CD4-positive, CD25-positive, alpha-beta regulatory T cell (primary cell): ENCODE measurements at regions not wholly inside any gene's neighbourhood (a gene's known extent, or its start where the extent isn't known, plus 50 kb on each side); places are given as distances from the start of the nearest gene placed in this dataset.

Experiments
- ATAC-seq, 2 donors: fragments of 150-1000 bp; cut with Tn5 transposase; one replicate each; pipeline ENCODE4 v1.10.0; 2021; ENCODE audit warnings: low read depth in 2 of 2, moderate number of reproducible peaks in 2 of 2, moderate library complexity in 1 of 2
- DNase-seq, 3 donors: peaks; one replicate each; pipeline versions ENCODE4 v3.0.0 to v3.0.0-alpha.2; 2012 to 2022; ENCODE audit warnings: mixed read lengths in 1 of 3
- H3K27ac ChIP-seq: one replicate; pipeline ENCODE4 v1.7.0; 2013; ENCODE audit warnings: mild to moderate bottlenecking, low read length; ENCODE audit not compliant: insufficient read depth, poor library complexity, severe bottlenecking
- H3K27me3 ChIP-seq: one replicate; pipeline ENCODE4 v1.7.0; 2013; ENCODE audit warnings: low read length; ENCODE audit not compliant: control insufficient read depth, insufficient read depth
- H3K36me3 ChIP-seq: one replicate; pipeline ENCODE4 v1.7.0; 2013; ENCODE audit warnings: mild to moderate bottlenecking, low read length, moderate library complexity; ENCODE audit not compliant: control insufficient read depth, insufficient read depth
- H3K4me1 ChIP-seq: 2 replicates; pipeline ENCODE4 v1.7.0; 2013; ENCODE audit warnings: mild to moderate bottlenecking, low read length; ENCODE audit not compliant: insufficient read depth, control insufficient read depth, poor library complexity, severe bottlenecking
- H3K4me3 ChIP-seq: one replicate; pipeline ENCODE4 v1.7.0; 2013; ENCODE audit warnings: low read depth, mild to moderate bottlenecking, low read length, moderate library complexity
- H3K9me3 ChIP-seq, 2 experiments: 1 replicate in 1 of 2; 2 replicates in 1 of 2; pipeline ENCODE4 v1.7.0; 2013; ENCODE audit warnings: low read length in 2 of 2, mild to moderate bottlenecking in 1 of 2, moderate library complexity in 1 of 2; ENCODE audit not compliant: control insufficient read depth in 2 of 2
- H3K27ac Mint-ChIP-seq, 3 donors: one replicate each; pipeline ENCODE4 v1.8.0; 2020 to 2022; ENCODE audit warnings: mild to moderate bottlenecking in 3 of 3, mixed read lengths in 3 of 3, moderate library complexity in 2 of 3
- H3K27me3 Mint-ChIP-seq: one replicate; pipeline ENCODE4 v1.8.0; 2022; ENCODE audit warnings: mild to moderate bottlenecking, mixed read lengths
- H3K36me3 Mint-ChIP-seq: one replicate; pipeline ENCODE4 v1.8.0; 2020; ENCODE audit warnings: mixed read lengths
- H3K4me1 Mint-ChIP-seq, 4 donors: one replicate each; pipeline ENCODE4 v1.8.0; 2020 to 2022; ENCODE audit warnings: mixed read lengths in 4 of 4, mild to moderate bottlenecking in 1 of 4
- H3K4me3 Mint-ChIP-seq, 4 donors: one replicate each; pipeline ENCODE4 v1.8.0; 2020 to 2022; ENCODE audit warnings: mild to moderate bottlenecking in 4 of 4, mixed read lengths in 4 of 4, moderate library complexity in 3 of 4
- H3K9me3 Mint-ChIP-seq, 7 donors: one replicate each; pipeline ENCODE4 v1.8.0; 2020 to 2022; ENCODE audit warnings: mixed read lengths in 7 of 7, mild to moderate bottlenecking in 3 of 7, moderate library complexity in 2 of 7

DNA sequence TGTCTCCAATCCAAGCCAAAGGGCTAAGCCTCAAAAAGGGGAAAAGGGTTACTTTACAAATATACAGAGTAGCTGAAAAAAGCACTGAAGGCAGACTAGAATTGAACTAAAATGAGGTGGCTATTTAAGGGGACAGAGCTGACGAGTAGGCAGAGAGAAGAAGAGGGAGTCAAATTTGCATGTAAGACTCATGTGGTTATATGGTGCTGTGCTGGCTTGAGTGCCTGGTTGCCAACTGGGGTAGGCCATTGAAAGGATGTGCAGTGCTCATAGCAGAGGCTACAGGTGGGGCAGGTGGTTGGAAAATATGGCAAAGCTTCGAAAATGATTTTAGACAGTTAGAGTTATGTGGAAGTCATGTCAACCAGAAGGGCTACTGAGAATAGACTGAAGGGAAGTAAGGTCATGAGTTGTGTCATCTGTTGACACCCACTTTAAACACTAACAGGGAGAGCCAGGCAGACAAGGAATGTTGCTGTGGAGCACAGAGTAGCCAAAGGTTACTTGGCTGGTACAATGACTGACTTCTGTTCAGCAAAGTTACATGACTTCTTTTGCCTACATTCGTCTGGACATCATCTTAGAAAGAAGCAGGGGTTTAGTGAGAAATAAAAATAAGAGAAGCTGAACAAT is 1210.4 kb downstream of the ADGRL3 start:
- Histone ChIP-seq H3K4me3 (no peak overlapping the region), H3K27me3 (no peaks in the 10 kb centered on the region), H3K27ac (no peak overlapping the region), H3K36me3 (no peaks in the 10 kb centered on the region), H3K4me1 (no peaks in the 10 kb centered on the region), H3K9me3 (peaks cover 0 to 5% of the 10 kb centered on the region in 2 experiments)
- ATAC-seq, result no peak
- peaks cover 0 to 13% (median 10%) of the 10 kb centered on the region in 7 donors for H3K9me3 Mint-ChIP-seq
- H3K27me3 Mint-ChIP-seq, result no peaks in the 10 kb centered on the region
- peak overlapping the region in 1 of 3 donors; percentile 81 for H3K27ac Mint-ChIP-seq
- no peak for DNase-seq
- H3K36me3 Mint-ChIP-seq, result no peaks in the 10 kb centered on the region
- H3K4me3 Mint-ChIP-seq, result no peak overlapping the region
- H3K4me1 Mint-ChIP-seq, result peaks cover 0 to 2% (median 0%) of the 10 kb centered on the region in 4 donors

DNA sequence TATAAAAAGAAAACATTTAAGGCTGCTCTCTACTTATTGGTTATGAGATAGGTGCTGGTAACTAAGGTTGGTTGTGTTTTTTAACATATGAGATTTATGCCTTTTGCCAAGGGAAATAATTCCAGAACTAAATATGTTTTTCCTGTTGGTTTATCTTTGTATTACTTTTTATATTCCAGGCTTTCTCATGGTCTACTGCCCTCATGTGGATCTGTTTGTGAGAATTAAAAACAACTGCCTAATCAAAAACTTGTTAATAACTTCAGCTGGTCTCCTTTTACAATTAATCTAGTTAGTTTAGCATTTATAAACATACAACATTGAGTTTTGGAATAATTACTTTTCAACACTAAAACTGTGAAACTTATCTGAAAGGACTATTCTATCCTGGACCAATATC is 1208.3 kb downstream of the ADGRL3 start:
- no peak for ATAC-seq
- Mint-ChIP-seq H3K27ac (no peak overlapping the region), H3K27me3 (no peaks in the 10 kb centered on the region)

GRCh38 chr4:62407534-62407933 is 1207.4 kb downstream of the ADGRL3 start:
- ATAC-seq (no peak), DNase-seq (no peak)
- H3K4me3 Mint-ChIP-seq, result no peak overlapping the region
- peaks cover 0 to 21% (median 10%) of the 10 kb centered on the region in 7 donors for H3K9me3 Mint-ChIP-seq
- no peak overlapping the region for H3K27ac ChIP-seq
- H3K36me3 Mint-ChIP-seq, result no peaks in the 10 kb centered on the region
- no peaks in the 10 kb centered on the region for H3K4me1 ChIP-seq
- no peaks in the 10 kb centered on the region for H3K36me3 ChIP-seq
- H3K4me1 Mint-ChIP-seq, result peaks cover 0 to 2% (median 0%) of the 10 kb centered on the region in 4 donors
- H3K9me3 ChIP-seq, result peaks cover 0 to 5% of the 10 kb centered on the region in 2 experiments
- no peak overlapping the region for H3K4me3 ChIP-seq
- no peaks in the 10 kb centered on the region for H3K27me3 ChIP-seq
- no peak overlapping the region for H3K27ac Mint-ChIP-seq
- H3K27me3 Mint-ChIP-seq, result no peaks in the 10 kb centered on the region

More for the DNA sequence above, 1208.3 kb downstream of the ADGRL3 start:
- Histone ChIP-seq H3K36me3 (no peaks in the 10 kb centered on the region), H3K9me3 (peaks cover 0 to 5% of the 10 kb centered on the region in 2 experiments), H3K4me1 (no peaks in the 10 kb centered on the region), H3K4me3 (no peak overlapping the region), H3K27me3 (no peaks in the 10 kb centered on the region), H3K27ac (no peak overlapping the region)
- Mint-ChIP-seq H3K9me3 (peaks cover 0 to 17% (median 10%) of the 10 kb centered on the region in 7 donors), H3K36me3 (no peaks in the 10 kb centered on the region), H3K4me3 (no peak overlapping the region), H3K4me1 (peaks cover 0 to 2% (median 0%) of the 10 kb centered on the region in 4 donors)
- DNase-seq, result no peak

DNA sequence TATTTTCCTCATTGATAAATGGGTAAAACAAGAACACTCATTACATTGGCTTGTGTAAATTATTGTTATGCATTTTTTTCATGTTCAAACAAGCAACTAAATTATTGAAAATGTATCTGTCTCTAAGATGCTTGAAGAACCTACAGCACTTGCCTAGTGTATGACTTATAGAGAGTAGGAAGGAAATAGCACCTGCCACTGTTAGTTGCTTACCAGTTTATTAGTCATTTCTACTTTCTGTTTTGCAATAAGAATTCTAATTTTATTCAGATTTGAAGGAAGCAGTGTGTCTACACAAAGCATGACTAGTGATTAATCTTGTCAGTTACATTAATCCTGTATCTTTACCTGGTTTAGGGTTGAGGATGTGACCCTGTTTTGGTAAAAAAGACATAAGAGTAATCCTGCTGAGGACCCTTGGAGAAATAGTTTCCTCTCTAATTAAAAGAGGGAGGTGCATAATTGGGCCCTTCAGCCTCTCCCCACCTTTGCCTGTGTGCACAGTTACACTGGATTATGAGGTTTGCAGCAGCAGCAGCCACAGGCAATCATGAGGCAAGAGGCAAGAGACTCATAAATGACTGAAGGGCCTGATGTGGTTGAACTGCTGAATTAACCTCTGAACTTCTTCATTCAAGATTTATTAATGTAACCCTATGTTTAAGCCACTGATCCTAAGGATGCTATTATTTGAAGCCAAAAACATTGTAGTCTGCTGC is 1202.1 kb downstream of the ADGRL3 start:
- H3K4me3 Mint-ChIP-seq, result no peak overlapping the region
- Histone ChIP-seq H3K36me3 (no peaks in the 10 kb centered on the region), H3K27me3 (no peaks in the 10 kb centered on the region), H3K4me1 (no peaks in the 10 kb centered on the region), H3K9me3 (peaks cover 0 to under 1% of the 10 kb centered on the region in 2 experiments), H3K4me3 (no peak overlapping the region), H3K27ac (no peak overlapping the region)
- H3K9me3 Mint-ChIP-seq, result peaks cover 4 to 27% (median 7%) of the 10 kb centered on the region in 7 donors
- no peaks in the 10 kb centered on the region for H3K4me1 Mint-ChIP-seq
- ATAC-seq, result no peak
- no peak overlapping the region for H3K27ac Mint-ChIP-seq
- H3K36me3 Mint-ChIP-seq, result no peaks in the 10 kb centered on the region
- no peak for DNase-seq
- H3K27me3 Mint-ChIP-seq, result no peaks in the 10 kb centered on the region

DNA sequence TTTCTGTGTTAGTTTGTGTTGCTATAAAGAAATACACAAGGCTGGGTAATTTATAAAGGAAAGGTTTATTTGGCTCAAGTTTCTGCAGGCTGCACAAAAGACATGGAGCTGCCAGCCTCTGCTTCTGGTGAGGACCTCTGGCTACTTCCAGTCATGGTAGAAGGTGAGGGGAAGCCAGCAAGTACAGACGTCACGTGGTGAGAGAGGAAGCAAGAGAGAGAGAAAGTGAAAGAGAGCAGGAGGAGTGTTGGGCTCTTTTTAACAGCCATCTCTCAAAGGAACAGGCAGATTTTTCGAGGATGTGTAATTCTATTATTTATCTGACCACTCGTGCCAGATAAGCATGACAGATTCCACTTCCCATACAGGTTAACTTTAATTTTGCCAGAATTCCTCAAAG is 1199.1 kb downstream of the ADGRL3 start:
- no peaks in the 10 kb centered on the region for H3K36me3 ChIP-seq
- no peak for ATAC-seq
- no peaks in the 10 kb centered on the region for H3K36me3 Mint-ChIP-seq
- no peaks in the 10 kb centered on the region for H3K27me3 ChIP-seq
- H3K4me3 Mint-ChIP-seq, result no peak overlapping the region
- H3K9me3 Mint-ChIP-seq, result peaks cover 4 to 21% (median 5%) of the 10 kb centered on the region in 7 donors
- H3K27ac ChIP-seq, result no peak overlapping the region
- H3K4me1 Mint-ChIP-seq, result no peaks in the 10 kb centered on the region
- H3K4me1 ChIP-seq, result no peaks in the 10 kb centered on the region
- H3K4me3 ChIP-seq, result no peak overlapping the region
- H3K27me3 Mint-ChIP-seq, result no peaks in the 10 kb centered on the region
- no peak overlapping the region for H3K27ac Mint-ChIP-seq
- no peak for DNase-seq
- no peaks in the 10 kb centered on the region for H3K9me3 ChIP-seq

DNA sequence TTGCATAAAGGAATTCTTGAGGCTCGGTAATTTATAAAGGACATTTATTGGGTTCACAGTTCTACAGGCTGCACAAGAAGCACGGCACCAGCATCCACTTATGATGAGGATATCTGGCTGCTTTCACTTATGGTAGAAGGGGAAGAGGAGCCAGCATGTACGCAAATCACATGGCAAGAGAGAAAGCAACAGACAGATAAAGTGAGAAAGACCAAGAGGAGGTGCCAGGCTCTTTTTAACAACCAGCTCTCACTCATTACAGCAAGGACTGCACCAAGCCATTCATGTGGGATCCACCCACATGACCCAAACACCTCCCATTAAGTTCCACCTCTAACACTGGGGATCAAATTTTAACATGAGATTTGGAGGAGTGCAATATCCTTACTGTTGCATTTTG is 1198.2 kb downstream of the ADGRL3 start:
- no peaks in the 10 kb centered on the region for H3K4me1 Mint-ChIP-seq
- no peaks in the 10 kb centered on the region for H3K27me3 Mint-ChIP-seq
- no peak overlapping the region for H3K4me3 Mint-ChIP-seq
- Histone ChIP-seq H3K9me3 (no peaks in the 10 kb centered on the region), H3K27ac (no peak overlapping the region), H3K4me1 (no peaks in the 10 kb centered on the region), H3K27me3 (no peaks in the 10 kb centered on the region), H3K36me3 (no peaks in the 10 kb centered on the region), H3K4me3 (no peak overlapping the region)
- H3K27ac Mint-ChIP-seq, result no peak overlapping the region
- peaks cover 4 to 25% (median 5%) of the 10 kb centered on the region in 7 donors for H3K9me3 Mint-ChIP-seq
- ATAC-seq, result no peak
- H3K36me3 Mint-ChIP-seq, result no peaks in the 10 kb centered on the region
- no peak for DNase-seq

DNA sequence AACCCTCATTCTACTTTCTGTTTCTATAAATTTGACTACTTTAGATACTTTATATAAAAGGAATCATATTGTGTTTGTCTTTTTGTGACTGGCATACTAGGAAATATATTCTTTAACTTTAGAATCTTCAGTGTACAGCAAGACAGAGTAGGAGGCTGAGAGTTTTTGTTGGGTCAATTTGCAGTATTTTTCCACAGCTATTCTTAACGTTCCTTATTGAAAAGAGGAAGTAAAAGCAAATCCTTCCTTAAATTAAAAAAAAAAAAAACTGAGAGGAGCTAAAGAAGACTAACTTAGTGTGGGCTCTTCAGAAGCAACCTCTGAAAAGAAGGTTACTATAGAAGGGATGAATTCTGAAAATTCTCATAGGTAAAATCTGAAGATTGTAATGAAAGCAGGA is 1194.6 kb downstream of the ADGRL3 start:
- Histone ChIP-seq H3K36me3 (no peaks in the 10 kb centered on the region), H3K9me3 (no peaks in the 10 kb centered on the region), H3K27ac (no peak overlapping the region), H3K4me1 (no peaks in the 10 kb centered on the region), H3K27me3 (no peaks in the 10 kb centered on the region), H3K4me3 (no peak overlapping the region)
- Mint-ChIP-seq H3K27me3 (no peaks in the 10 kb centered on the region), H3K4me1 (no peaks in the 10 kb centered on the region), H3K27ac (no peak overlapping the region), H3K4me3 (no peak overlapping the region), H3K9me3 (peaks cover 4 to 17% (median 5%) of the 10 kb centered on the region in 7 donors), H3K36me3 (no peaks in the 10 kb centered on the region)
- DNase-seq, result no peak
- no peak for ATAC-seq

DNA sequence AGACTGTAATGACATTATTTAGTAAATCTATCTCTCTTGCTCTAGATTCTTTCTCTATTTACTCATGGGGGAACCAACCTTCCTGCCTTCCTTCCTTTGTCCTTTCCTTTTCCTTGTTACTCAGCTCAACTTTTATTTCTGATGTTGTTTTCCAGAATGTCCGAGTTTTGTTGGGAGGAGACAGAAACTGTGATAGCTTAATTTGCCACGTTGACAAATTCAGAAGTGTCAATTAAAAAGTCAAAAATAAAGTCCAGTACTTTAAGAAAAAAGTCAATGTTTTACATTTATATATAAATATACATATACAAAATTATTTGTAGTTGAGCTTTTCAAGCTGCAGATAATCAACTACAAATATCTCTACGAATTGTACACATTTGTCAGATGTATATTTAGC is 1187.7 kb downstream of the ADGRL3 start:
- no peaks in the 10 kb centered on the region for H3K9me3 ChIP-seq
- no peaks in the 10 kb centered on the region for H3K36me3 ChIP-seq
- Mint-ChIP-seq H3K27ac (no peak overlapping the region), H3K4me1 (no peaks in the 10 kb centered on the region), H3K27me3 (no peaks in the 10 kb centered on the region), H3K4me3 (no peak overlapping the region), H3K9me3 (peaks cover 0 to 11% (median 4%) of the 10 kb centered on the region in 7 donors), H3K36me3 (no peaks in the 10 kb centered on the region)
- DNase-seq (no peak), ATAC-seq (no peak)
- no peak overlapping the region for H3K4me3 ChIP-seq
- H3K27me3 ChIP-seq, result no peaks in the 10 kb centered on the region
- H3K4me1 ChIP-seq, result no peaks in the 10 kb centered on the region
- no peak overlapping the region for H3K27ac ChIP-seq
